HG03565 (cell line): ENCODE measurements at regions not wholly inside any gene's neighbourhood (a gene's known extent, or its start where the extent isn't known, plus 50 kb on each side); places are given as distances from the start of the nearest gene placed in this dataset.

ENCODE experiments used
- ATAC-seq: cut with Tn5 transposase; IDR thresholded peaks from one replicate; pipeline ENCODE4 v1.9.1; 2021; ENCODE audit warnings: mild to moderate bottlenecking, moderate library complexity; ENCODE audit not compliant: unreplicated experiment

- ATAC-seq: peak; percentile 92
Observed at GRCh38 chr20:51335329-51335841, 207.1 kb downstream of the NFATC2 start.

GRCh38 chr20:51334609-51335008 is 207.9 kb downstream of the NFATC2 start:
- ATAC-seq: no peak

GRCh38 chr20:51333971-51334370 is 208.5 kb downstream of the NFATC2 start:
- no peak for ATAC-seq

- ATAC-seq: no peak
Observed at GRCh38 chr20:51333446-51333845, 209.1 kb downstream of the NFATC2 start.

GRCh38 chr20:51331481-51331880 is 211.0 kb downstream of the NFATC2 start:
- no peak for ATAC-seq

- no peak for ATAC-seq
Observed at GRCh38 chr20:51329845-51330244, 212.7 kb downstream of the NFATC2 start.

GRCh38 chr20:51327251-51327841 is 215.2 kb downstream of the NFATC2 start:
- no peak for ATAC-seq

- no peak for ATAC-seq
Observed at GRCh38 chr20:51326201-51326819, 216.2 kb downstream of the NFATC2 start.

- ATAC-seq: no peak
Observed at GRCh38 chr20:51322164-51322707, 220.3 kb downstream of the NFATC2 start.

- no peak for ATAC-seq
Observed at GRCh38 chr20:51321343-51322163, 221.0 kb downstream of the NFATC2 start.

GRCh38 chr20:51319522-51319921 is 223.0 kb downstream of the NFATC2 start:
- ATAC-seq: no peak

GRCh38 chr20:51318058-51318949 is 224.2 kb downstream of the NFATC2 start:
- ATAC-seq: no peak

- ATAC-seq: no peak
Observed at GRCh38 chr20:51315390-51315789, 227.1 kb downstream of the NFATC2 start.

- ATAC-seq: no peak
Observed at GRCh38 chr20:51313358-51313827, 229.1 kb downstream of the NFATC2 start.

- ATAC-seq: no peak
Observed at GRCh38 chr20:51312480-51312783, 230.1 kb downstream of the NFATC2 start.

GRCh38 chr20:51311636-51312479 is 230.7 kb downstream of the NFATC2 start:
- no peak for ATAC-seq

- no peak for ATAC-seq
Observed at GRCh38 chr20:51310216-51310615, 232.3 kb downstream of the NFATC2 start.

- no peak for ATAC-seq
Observed at GRCh38 chr20:51309128-51309527, 233.4 kb downstream of the NFATC2 start.

GRCh38 chr20:51306521-51307358 is 235.8 kb downstream of the NFATC2 start:
- ATAC-seq: peak; percentile 40
